CD1c-positive myeloid dendritic cell (primary cell): ENCODE measurements at regions not wholly inside any gene's neighbourhood (a gene's known extent, or its start where the extent isn't known, plus 50 kb on each side); places are given as distances from the start of the nearest gene placed in this dataset.
"Not testable (repeated sequence)": the region's sequence is repeated elsewhere in the genome, so short reads cannot be mapped to it uniquely, and the experiment has no call there.

Experiments
- DNase-seq: peaks from one replicate; pipeline ENCODE4 v3.0.0-alpha.2; 2016; ENCODE audit errors: extremely low spot score

DNA sequence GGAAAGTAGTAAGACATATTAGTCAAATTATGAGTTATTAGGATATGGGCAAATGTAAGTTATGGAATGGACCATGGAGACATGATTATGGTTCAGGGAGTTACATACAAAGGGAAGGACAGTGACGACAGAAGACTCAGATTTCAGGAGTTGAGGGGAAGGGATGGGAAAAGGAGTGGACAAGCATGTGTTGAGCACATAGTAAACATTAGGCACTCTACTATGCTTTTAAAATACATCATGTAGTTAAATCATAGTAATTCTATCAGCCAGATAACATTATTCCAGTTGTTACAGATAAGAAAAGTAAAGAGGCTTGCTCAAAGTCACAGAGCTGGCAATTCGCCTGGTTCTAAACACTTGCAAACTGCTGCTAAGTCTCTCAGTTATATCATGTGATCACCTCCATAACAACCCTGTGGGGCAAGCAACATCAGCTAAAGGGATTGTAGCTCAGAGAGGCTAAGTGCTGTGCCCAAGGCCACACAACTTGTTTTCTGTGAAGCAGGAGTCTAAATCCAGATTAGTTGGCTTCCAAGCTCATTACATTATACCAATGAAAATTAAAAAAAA is 115.2 kb upstream of the MDFIC start:
- DNase-seq, result no peak

DNA sequence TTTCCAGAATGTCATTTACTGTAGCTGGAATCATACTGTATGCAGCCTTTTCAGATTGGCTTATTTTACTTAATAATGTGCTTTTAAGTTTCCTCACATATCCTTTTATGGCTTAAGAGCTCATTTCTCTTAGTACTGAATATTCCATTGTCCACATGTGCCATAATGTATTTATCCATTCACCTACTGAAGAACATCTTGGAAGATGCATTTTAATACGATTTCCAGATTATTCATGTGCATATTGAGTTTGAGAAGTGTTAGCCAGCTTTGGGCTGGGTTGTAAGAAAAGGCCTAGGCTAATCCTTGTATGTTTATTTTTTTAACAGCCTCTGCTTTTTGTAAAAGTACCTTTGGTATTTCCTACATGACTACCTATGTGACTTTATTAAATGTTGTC is 109.3 kb upstream of the MDFIC start:
- DNase-seq, result no peak

DNA sequence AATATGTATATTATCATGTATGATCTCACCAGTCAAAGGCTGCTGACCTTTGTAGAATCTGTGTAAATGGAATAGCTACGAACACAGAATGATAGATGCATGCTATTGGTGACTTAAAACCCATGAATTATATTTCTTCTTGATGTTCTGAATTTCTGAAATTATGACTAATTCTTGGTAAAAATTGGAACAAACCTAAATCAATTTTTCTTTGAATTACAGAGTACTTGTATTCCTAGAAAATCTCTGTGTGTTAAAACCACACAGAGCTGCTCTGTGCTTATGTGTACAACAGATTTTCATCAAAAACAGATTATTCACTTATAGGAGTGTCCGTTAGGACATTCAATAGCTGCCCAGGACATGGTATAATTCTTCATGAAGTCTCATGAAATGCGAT is 108.3 kb upstream of the MDFIC start:
- DNase-seq, result no peak

DNA sequence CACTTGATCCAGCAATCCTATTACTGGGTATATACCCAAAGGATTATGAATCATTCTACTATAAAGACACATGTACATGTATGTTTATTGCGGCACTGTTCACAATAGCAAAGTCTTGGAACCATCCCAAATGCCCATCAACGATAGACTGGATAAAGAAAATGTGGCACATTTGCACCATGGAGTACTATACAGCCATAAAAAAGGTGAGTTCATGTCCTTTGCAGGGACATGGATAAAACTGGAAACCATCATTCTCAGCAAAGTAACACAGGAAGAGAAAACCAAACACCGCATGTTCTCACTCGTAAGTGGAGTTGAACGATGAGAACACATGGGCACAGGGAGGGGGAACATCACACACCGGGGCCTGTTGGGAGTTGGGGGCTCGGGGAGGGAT is 104.9 kb upstream of the MDFIC start:
- not testable (repeated sequence) for DNase-seq

DNA sequence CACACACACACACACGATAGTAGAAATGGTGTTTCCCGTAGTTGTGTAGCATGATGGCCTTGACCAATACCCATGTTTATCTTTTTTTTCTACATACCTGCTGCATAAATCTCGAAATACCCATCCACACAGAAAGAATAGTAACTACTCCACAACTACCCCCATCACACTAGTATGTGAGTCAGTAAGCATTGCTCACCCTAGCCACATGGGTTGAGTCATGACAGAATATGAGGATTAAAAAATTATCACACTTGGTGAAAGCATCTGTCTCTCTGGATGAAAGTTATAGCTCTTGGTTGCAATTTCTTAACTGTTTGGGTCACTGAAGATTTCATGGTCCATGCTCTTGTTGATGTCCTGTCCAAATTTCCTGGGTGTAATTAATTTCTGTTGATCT is 103.4 kb upstream of the MDFIC start:
- DNase-seq, result no peak

DNA sequence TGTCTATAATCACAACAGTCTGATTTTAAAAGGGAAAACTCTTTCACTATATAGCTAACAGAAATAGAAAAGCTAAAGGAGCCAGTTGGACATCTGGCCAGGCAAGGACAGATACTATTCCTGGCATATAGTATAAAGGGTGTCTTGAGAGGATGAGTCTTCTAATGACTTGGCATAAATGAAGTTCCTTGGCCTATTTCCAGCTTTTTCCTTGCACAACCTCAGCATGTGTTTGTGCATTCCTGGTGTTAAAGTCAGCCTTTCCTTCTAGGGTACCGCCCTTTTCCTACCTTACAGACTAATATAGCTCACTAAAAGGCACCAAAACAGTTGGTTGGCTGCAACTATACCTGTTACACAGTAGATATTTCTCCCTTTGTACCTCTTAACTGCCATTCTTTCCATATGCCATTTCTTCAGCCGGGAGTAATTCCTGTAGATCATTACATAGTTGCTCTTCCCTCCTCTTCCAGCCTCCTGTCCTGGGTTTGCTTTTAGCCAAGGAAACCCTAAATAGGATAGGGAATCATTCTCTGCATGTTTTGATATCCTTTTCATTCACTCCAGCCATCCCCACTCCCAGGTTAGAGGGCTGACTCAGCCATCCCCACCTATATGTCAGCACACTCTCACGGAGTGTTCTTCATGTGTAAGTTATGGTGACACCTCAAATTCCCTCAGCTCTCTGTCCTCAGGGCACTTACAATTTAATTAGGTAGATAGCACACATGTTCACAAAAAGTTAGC is 102.1 kb upstream of the MDFIC start:
- DNase-seq, result no peak

DNA sequence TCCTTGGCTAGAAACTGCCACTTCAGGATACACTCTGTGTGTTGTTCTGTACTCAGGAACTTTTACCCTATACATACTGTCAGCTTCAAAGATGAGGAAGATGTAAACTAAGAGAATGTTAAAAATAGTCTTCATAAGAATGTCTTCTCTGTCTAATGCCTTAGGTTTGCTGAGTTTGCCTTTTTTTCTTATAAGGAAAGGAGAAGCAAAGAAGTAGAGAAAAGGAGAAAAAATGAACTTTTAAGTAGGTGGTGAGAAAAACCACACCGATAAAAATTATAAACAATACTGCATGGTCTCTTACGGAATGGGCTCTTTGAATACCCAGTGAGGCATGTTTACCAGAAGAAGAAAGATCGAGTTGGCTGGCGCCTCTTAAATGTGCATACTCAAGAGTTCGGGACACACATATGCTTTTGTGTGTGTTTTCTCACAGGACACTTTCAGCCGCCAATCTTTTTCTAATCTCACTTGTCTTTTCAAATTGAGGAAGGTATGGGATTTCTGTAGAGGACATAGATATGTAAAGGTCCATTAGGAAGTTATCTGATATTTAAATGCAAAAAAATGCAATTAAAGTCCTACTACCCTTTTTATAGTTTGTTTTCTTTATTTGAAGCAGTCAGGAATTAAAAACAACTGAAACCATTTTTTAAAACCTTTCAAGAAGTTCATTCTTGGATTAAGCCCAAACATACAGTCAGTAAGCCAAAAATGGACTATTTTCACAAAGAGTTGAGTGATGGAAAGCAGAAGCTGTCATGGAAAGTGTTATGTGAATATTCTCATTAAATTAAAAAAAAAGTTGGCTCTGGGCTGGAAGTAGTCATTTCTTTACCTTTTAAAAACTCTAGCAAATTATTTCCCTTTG is 100.6 kb upstream of the MDFIC start:
- DNase-seq, result no peak

DNA sequence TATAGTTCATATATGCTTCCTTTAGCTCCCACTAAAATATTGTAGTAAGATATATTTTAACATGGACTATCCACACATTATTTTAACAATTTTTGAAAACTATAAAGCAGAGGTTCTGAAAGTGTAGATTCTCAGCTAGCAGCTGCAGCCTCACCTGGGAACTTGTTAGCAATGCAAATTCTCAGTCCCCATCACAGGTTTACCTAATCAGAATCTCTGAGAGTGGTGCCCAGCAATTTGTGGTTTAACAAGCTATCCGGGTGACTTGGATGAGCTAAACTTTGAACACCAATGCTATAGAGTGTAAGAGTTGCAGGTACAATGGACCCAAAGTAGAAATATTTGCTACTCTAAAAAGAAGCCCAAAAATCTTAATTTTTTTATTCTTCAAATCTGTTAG is 99.8 kb upstream of the MDFIC start:
- no peak for DNase-seq

DNA sequence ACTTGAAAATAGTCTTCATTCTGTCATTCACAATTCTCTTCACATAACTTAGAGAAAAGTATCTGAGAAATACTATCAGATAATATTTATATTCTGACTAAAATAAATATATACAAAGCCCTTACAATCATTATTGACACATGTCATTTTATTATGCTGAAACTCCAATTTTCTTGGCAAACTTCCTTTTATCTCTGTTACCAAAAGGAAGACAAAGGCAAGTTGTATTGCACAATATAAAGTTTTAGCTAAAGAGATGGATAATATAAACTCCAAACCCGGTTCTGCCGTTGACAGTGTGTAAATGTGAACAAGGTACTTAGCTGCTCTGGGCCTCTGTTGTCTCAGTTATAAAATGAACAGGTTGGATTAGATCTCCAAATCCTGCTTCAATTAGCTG is 99.0 kb upstream of the MDFIC start:
- no peak for DNase-seq

DNA sequence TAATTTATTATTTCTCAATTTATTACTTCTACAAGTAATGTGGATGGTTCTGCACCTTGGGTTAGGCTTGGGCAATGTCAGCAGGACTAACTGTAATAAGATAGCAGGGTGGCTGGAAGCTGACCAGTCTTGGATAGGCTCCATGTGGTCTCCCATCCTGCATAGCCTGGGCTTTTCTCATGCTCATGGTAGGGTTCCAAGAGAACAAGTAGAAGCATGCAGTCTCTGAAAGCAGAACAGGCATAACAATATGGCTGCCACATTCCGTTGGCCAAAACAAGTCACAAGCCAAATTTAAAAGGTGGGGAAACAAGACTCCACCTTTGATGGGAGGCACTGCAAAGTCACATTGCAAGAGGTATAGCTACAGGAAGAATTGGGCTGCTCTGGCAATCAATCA is 98.6 kb upstream of the MDFIC start:
- DNase-seq, result no peak

DNA sequence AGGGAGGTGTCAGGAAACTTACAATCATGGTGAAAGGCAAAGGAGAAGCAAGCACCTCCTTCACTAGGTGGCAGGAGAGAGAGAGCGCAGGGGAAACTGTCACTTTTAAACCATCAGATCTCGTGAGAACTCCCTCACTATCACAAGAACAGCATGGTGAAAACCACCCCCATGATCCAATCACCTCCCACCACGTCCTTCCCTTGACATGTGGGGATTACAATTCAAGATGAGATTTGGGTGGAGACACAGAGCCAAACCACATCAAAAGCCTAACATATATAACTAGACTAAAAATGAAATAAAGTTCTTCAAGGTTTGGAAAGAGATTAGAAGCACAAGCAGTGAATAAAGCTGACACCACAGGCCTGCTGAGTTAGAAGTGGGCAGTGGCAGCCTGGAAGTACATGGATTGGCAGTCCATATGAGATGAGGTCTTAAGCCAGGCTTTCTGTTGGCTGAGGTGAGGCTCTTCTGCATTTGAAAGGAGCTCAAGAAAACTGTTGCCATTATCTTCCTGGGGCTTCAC is 96.4 kb upstream of the MDFIC start:
- no peak for DNase-seq

DNA sequence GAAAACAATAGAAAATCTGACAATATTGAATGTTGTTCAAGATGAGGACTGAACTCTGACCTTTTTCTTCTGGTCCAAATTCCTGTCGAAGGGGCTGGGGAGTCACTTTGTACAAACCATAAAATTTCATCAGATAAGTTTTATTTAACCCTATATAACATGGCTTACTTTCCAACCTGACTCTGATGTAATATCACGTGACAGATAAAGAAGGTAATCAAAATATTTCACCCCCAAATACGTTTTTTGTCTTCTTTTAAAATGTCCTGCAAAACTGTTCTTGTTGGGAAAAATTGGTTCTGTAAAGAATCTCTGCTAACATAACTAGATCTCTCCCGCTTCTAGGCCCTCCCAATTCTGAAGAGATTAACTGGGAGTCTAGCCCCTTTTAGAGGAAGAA is 90.9 kb upstream of the MDFIC start:
- DNase-seq, result no peak

DNA sequence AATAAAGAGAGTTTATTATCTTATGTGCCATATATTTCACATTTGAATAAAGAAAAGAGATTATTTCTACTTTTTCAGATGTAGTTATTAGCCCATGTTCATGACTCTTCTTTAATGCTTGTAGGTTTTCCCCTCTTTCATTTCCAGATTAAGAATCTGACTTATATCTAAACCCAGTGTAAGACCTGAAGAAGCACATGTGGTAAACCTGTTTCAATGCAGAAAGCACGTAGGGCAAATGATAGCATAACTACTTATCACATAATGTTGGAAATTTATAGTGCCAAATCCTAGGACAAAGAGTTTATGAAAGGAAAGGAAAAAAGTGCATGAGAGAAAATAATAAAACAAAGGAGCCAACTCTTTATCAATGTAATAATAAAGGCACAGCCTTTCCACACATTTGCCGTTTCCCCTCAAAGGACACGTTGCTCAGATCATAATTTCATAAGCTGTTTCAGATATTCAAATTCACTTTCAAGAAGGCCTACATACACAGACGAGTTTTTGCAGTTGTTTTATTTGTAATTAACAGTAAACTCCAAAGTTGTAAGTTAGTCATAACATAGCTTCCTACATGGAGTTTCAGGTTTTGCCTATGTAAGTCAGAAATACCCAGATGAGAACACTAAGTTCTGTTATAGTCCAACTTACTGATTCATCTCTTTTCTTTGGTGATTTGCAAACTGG is 88.8 kb upstream of the MDFIC start:
- DNase-seq, result no peak

DNA sequence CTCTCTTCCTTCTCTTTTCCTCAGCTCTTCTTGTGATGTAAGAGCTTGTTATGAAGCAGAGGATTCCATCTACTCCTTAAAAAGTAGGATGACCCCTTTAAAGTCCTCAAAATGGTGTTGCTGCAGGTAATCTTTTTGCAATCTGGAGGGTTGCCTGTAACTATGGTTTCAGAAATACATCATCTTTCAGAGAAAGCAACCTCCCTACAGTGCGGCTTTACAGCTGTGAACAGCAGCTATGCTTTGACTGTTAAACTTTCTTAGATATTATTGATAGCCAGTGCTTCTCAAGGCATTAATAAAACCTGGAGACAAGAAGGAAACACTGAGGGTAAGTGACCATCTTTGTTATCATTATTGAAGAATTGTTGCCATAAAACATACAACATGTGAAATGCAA is 86.6 kb upstream of the MDFIC start:
- DNase-seq, result no peak

DNA sequence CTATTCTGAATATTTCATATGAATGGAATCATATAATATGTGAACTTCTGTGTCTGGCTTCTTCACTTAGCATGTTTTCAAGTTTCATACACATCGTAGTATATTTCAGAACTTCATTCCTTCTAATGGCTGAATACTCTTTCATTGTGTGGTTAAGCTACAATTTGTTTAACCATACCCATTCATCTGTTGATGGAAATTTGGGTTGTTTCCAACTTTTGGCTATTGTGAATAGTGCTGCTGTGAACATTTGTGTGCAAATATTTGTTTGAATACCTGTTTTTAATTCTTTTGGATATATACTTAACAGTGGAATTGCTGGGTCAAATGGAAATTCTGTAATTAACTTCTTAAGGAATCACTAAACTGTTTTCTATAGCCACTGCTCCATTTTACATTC is 86.0 kb upstream of the MDFIC start:
- DNase-seq, result no peak

DNA sequence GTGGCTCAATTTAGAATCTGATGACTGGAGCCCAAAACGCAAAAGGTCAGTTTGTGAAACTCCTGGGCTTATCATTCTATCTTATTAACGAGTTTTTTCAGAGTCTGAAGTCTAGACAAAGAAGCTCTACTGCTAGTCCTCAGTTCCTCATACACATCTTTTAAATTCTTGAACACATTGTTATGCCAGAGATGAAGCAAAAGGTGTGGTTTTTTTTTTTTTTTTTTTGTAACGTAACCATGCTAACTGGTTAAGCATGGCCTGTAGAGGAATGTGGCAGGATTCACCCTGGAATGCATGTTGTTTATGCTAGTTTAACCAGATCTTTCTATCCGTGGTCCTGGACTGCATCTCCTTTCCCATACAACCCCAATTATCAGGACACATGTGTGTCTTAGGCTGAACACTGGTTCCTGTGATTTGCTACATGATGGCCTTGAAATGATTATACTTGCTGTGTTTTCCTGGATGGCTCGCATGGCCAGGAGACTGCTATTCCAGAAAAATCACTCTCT is 79.3 kb upstream of the MDFIC start:
- no peak for DNase-seq

DNA sequence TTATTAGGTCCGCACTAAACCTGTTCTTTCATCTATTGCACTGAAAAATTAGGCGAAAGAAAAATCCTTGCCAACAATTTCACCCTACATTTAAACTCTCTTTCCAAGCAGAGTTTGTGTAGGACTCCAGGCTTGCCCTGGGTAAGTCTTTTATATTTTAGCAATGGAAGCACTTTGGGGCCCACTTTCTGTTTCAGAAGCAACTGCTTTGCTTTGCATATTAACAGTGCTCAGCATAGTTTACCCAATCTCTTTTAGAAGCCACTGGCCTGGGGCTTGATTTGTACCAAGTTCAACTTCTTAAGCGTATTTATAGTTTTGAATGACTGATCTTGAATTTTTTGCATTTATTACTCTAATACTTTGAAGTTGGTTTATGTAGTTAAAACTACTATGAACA is 78.8 kb upstream of the MDFIC start:
- DNase-seq, result no peak

DNA sequence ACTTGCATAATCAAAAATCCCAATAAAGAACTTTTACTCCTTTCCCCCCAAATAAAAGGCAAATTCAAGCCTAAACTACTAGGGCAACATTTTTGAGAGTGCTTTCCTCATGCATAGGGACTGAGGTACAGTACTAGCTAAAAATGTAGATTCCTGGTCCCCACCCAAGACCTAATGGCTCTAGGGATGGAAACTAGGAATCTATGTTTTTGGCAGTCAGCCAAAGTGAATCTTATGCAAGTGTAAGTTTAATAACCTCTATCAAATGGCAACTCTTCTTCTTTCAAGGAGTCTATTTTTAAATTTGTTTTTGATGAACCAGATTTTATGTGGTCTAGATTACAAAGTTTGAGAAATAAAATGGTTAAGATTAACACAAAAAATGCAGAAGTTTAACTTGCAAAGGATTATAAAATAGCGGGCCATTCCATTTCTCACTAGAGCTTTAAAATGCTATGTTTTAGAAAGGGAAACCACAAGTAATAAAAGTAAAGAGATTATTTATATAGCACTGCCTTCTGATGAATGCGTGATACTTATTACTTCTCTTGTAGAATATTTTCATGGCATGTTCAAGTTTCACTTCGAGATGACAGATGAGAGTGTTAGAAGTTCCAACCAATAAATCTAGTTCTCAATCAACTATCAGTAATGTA is 70.4 kb upstream of the MDFIC start:
- DNase-seq, result no peak

DNA sequence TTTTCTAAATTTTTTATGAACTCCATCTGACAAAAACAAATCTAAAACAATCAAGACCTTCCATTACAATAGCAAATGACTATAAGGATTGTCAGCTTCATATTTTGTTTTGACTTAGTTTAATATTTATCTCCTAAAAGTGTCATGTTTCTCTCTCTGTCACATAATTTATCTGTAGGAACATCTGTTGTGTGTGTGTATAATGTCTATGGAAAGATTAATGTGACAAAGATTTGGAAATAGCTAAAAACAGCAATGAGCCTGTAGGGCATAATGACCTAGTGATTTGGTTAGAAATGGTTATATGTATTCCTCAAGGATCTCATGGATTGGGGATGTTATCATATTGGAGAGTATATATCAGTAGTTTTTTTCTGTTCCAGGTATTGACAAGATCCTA is 69.6 kb upstream of the MDFIC start:
- no peak for DNase-seq

DNA sequence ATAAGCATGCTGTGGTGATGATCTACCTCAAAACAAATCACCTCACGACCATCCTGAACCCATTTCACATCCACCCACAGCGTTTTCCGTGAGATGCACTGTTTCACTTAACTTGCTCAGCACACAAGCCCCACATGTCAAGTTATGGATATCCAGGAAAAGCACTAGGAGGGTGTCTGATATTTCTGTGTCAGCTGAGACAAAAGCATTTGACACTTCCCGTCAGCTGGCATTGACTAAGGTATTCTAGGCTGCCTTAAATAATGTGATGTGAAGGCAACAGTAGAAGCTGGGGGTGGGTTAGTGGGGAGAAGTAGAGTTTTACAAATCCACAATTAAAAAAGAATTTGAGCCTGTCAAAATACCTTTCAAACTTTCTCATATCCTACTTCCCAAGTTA is 68.7 kb upstream of the MDFIC start:
- DNase-seq, result no peak

DNA sequence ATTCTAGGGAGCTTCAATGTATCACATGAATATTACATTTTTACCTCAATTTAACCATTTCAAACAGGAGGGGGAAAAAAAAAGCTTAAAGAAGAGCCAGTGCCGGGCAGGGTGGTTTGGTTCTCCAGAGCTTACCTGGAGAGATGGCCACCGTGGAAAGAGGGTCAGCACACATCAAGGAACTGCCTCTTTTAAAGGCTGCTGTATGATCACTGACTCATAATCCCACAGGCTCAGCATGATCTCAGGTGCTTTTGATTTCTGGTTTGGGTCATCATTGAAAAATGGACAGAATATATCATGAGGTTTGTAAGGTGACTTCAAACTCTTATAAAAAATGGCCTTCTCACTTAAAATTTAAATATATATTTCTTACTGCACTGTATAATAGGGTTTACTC is 67.5 kb upstream of the MDFIC start:
- no peak for DNase-seq
